ENCODE measurements at regions not wholly inside any gene's neighbourhood (a gene's known extent, or its start where the extent isn't known, plus 50 kb on each side); places are given as distances from the start of the nearest gene placed in this dataset.

DNA sequence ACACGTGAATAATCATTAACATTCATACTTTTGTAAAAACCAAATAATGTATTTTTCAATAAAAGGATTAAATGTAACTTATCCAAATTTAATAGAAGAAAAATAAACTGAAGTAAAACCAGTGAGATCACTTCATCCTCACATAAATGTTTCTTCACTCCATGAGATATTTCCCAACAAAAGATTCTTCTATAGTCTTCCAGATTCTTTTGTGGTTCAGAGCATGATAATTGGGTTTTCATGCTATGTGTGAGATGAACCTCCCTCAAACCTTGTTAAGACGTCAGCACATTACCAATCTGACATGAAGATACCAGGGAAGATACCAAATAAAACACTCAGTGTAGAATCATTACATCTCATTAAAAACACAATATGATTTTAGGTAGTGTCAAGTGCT lies 62.9 kb upstream of the OXGR1 start:
- TF ChIP-seq, protein P1, sequence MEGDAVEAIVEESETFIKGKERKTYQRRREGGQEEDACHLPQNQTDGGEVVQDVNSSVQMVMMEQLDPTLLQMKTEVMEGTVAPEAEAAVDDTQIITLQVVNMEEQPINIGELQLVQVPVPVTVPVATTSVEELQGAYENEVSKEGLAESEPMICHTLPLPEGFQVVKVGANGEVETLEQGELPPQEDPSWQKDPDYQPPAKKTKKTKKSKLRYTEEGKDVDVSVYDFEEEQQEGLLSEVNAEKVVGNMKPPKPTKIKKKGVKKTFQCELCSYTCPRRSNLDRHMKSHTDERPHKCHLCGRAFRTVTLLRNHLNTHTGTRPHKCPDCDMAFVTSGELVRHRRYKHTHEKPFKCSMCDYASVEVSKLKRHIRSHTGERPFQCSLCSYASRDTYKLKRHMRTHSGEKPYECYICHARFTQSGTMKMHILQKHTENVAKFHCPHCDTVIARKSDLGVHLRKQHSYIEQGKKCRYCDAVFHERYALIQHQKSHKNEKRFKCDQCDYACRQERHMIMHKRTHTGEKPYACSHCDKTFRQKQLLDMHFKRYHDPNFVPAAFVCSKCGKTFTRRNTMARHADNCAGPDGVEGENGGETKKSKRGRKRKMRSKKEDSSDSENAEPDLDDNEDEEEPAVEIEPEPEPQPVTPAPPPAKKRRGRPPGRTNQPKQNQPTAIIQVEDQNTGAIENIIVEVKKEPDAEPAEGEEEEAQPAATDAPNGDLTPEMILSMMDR (optimal IDR thresholded peaks at IDR 0.05 in 1 of 3, IDR thresholded peaks at IDR 0.05 in 1 of 3, conservative IDR thresholded peaks at IDR 0.05 in 1 of 3; ENCODE audit: extremely low read depth in 1 of 3, insufficient read depth in 2 of 3, low read length in 3 of 3) = no peak
- TF ChIP-seq EZH2 (IDR thresholded peaks at IDR 0.05; ENCODE audit: low read length) = no peak

Data from keratinocyte (primary cell).